Activated B cell treated with CpG ODN at 0.5 μM for 24 hours (primary cell): ENCODE measurements at regions not wholly inside any gene's neighbourhood (a gene's known extent, or its start where the extent isn't known, plus 50 kb on each side); places are given as distances from the start of the nearest gene placed in this dataset.

ENCODE experiments used
- ATAC-seq: fragments of 200-7000 bp; cut with Tn5 transposase; one replicate; pipeline ENCODE4 v1.10.0; 2021; ENCODE audit warnings: low read depth, mild to moderate bottlenecking, moderate library complexity
- CTCF ChIA-PET: fragments of 350-600 bp; sonication (Branson Sonifier 250); formaldehyde crosslinking; loops from one replicate; lab custom pipeline; 2021; ENCODE audit warnings: antibody characterized with exemption; lab: Charles Lee
- POLR2A ChIA-PET: fragments of 350-600 bp; sonication (Branson Sonifier 250); formaldehyde crosslinking; loops from one replicate; lab custom pipeline; 2021; ENCODE audit warnings: antibody characterized with exemption; lab: Charles Lee
- DNase-seq: peaks from one replicate; pipeline ENCODE4 v3.0.0; 2022
- H3K27ac Mint-ChIP-seq: one replicate; pipeline ENCODE4 v1.8.0; 2020; ENCODE audit warnings: mixed read lengths
- H3K27me3 Mint-ChIP-seq: one replicate; pipeline ENCODE4 v1.8.0; 2021; ENCODE audit warnings: mixed read lengths
- H3K36me3 Mint-ChIP-seq: one replicate; pipeline ENCODE4 v1.8.0; 2021; ENCODE audit warnings: low read depth, mixed read lengths
- H3K4me1 Mint-ChIP-seq: one replicate; pipeline ENCODE4 v1.8.0; 2021; ENCODE audit warnings: mixed read lengths
- H3K4me3 Mint-ChIP-seq: one replicate; pipeline ENCODE4 v1.8.0; 2020; ENCODE audit warnings: mild to moderate bottlenecking, mixed read lengths
- H3K9me3 Mint-ChIP-seq: one replicate; pipeline ENCODE4 v1.8.0; 2020; ENCODE audit warnings: mixed read lengths
- intact Hi-C: fragments of 100-400 bp; cut with micrococcal nuclease; formaldehyde crosslinking; loops from one replicate; pipeline ENCODE4 v1.15.1; 2024
- TF ChIP-seq, protein P1 (sequence below): fragments of 200-600 bp; IDR thresholded peaks from one replicate; pipeline ENCODE4 v1.8.0; 2022; ENCODE audit warnings: antibody characterized with exemption, mild to moderate bottlenecking

DNA sequence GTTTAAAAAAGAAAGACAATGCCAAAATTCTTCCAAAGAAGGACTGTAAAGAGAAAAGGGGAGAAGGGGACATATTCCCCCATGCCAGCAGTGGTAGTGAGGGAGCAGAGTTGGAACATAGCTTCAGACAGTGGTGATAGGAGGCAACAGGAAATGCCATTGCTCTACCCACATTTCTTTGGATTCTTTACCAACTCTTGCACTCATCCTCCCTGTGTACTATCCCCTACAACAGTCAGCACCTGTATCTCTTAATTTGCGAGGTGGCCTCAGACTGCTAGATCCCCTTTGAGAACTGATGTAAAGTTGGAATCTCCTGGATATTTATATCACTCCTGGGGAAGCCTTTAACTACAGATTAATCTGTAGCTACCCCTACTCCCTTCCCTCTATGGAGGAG lies 320.6 kb upstream of the PTGER4 start:
- Mint-ChIP-seq H3K36me3 (no peaks in the 10 kb centered on the region), H3K27me3 (no peaks in the 10 kb centered on the region), H3K4me3 (no peak overlapping the region), H3K4me1 (no peaks in the 10 kb centered on the region), H3K27ac (no peak overlapping the region), H3K9me3 (peaks cover 4% of the 10 kb centered on the region)
- POLR2A ChIA-PET = no interaction called here
- ATAC-seq = no peak
- TF ChIP-seq, protein P1, sequence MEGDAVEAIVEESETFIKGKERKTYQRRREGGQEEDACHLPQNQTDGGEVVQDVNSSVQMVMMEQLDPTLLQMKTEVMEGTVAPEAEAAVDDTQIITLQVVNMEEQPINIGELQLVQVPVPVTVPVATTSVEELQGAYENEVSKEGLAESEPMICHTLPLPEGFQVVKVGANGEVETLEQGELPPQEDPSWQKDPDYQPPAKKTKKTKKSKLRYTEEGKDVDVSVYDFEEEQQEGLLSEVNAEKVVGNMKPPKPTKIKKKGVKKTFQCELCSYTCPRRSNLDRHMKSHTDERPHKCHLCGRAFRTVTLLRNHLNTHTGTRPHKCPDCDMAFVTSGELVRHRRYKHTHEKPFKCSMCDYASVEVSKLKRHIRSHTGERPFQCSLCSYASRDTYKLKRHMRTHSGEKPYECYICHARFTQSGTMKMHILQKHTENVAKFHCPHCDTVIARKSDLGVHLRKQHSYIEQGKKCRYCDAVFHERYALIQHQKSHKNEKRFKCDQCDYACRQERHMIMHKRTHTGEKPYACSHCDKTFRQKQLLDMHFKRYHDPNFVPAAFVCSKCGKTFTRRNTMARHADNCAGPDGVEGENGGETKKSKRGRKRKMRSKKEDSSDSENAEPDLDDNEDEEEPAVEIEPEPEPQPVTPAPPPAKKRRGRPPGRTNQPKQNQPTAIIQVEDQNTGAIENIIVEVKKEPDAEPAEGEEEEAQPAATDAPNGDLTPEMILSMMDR = no peak
- no peak for DNase-seq
- CTCF ChIA-PET = no interaction called here
- intact Hi-C loops = loop anchor here (5.0 kb wide), 1 partner anchor 347 kb away; no protein-coding TSS in a partner anchor

DNA sequence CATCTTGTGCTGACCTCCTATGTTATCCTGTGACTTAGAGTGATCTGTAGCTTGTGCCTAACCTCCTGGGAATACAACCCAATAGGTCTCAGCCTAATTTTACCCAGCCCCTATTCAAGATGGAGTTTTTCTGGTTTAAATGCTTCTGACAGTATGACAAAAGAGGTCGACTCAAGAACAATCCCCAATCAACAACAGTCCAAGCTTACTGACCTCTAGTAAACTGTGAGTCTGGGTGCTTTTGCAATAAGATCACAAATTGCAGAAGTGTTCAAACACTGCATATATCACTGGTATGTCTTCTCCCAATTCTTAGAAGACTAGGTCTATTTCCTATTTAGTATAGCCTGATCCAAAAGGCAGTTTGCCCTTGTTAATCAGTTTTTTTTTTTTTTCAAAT lies 323.5 kb upstream of the PTGER4 start:
- Mint-ChIP-seq H3K27me3 (no peaks in the 10 kb centered on the region), H3K9me3 (no peaks in the 10 kb centered on the region), H3K4me1 (no peaks in the 10 kb centered on the region), H3K4me3 (no peak overlapping the region), H3K36me3 (no peaks in the 10 kb centered on the region), H3K27ac (no peak overlapping the region)
- no peak for ATAC-seq
- TF ChIP-seq, protein P1 = no peak
- ChIA-PET POLR2A (no interaction called here), CTCF (no interaction called here)
- intact Hi-C loops = loop anchor here (5.0 kb wide), 1 partner anchor 344 kb away; no protein-coding TSS in a partner anchor
- DNase-seq = no peak

DNA sequence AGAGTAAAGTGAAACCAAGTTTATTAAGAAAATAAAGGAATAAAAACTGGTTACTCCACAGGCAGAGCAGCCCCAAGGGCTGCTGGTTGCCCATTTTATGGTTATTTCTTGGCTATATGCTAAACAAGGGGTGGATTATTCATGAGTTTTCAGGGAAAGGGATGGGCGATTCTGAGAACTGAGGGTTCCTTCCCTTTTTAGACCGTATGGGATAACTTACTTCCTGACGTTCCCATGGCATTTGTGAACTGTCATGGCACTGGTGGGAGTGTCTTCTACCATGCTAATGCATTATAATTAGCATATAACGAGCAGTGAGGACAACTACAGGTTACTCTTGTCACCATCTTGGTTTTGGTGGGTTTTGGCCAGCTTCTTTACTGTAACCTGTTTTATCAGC lies 323.9 kb upstream of the PTGER4 start:
- intact Hi-C loops = loop anchor here (5.0 kb wide), 1 partner anchor 344 kb away; no protein-coding TSS in a partner anchor
- Mint-ChIP-seq H3K27me3 (no peaks in the 10 kb centered on the region), H3K36me3 (no peaks in the 10 kb centered on the region), H3K4me3 (no peak overlapping the region), H3K9me3 (peaks cover 2% of the 10 kb centered on the region), H3K4me1 (no peaks in the 10 kb centered on the region), H3K27ac (no peak overlapping the region)
- DNase-seq = no peak
- ChIA-PET CTCF (no interaction called here), POLR2A (no interaction called here)
- no peak for ATAC-seq
- TF ChIP-seq, protein P1 = no peak

DNA sequence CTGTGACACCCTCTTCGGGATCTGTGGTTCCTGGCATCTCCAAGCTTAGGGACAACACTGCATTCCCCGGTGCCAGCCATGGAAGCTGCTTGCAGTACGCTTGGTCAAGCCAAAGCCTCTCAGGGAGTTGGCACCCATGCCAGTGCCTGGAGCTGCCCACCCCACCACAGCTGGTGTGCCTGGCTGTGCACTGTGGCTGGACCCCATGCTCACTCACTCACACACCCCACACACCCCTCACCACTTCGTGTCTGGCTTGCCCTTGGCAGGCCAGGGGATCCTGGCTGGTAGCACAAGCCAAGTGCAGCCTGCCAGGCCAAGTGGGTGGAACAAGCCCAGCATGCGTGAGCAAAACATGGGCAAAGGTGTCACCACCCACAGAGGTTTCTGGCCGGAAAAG lies 324.5 kb upstream of the PTGER4 start:
- H3K27ac Mint-ChIP-seq = no peak overlapping the region
- intact Hi-C loops = loop anchor here (5.0 kb wide), 1 partner anchor 343 kb away; no protein-coding TSS in a partner anchor
- CTCF ChIA-PET = no interaction called here
- no peaks in the 10 kb centered on the region for H3K36me3 Mint-ChIP-seq
- H3K4me1 Mint-ChIP-seq = no peaks in the 10 kb centered on the region
- POLR2A ChIA-PET = no interaction called here
- peaks cover 7% of the 10 kb centered on the region for H3K9me3 Mint-ChIP-seq
- TF ChIP-seq, protein P1 = no peak
- no peak for DNase-seq
- H3K4me3 Mint-ChIP-seq = no peak overlapping the region
- no peaks in the 10 kb centered on the region for H3K27me3 Mint-ChIP-seq
- no peak for ATAC-seq

DNA sequence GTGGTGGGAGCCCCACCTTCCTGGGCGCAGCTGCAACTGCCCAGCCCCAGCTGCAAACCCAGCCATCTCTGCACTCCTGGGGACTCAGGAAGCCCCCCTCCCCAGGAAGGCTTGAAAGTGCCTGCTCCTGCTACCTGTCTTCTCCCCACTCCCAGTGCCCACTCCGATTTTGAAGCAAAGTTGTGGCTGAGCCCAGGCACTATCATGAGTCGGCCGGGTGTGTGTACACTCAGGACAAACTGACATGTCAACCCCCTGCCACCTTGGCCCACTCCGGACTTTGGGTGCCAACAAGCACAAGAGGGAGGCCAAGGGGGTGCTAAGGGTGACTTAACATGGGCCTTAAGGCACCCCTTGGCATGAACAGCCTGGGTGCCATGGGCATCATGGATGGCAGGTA lies 325.5 kb upstream of the PTGER4 start:
- POLR2A ChIA-PET = no interaction called here
- Mint-ChIP-seq H3K4me3 (no peak overlapping the region), H3K9me3 (peaks cover 16% of the 10 kb centered on the region), H3K36me3 (peaks cover 4% of the 10 kb centered on the region), H3K4me1 (no peaks in the 10 kb centered on the region), H3K27me3 (no peaks in the 10 kb centered on the region), H3K27ac (no peak overlapping the region)
- no peak for DNase-seq
- CTCF ChIA-PET = no interaction called here
- TF ChIP-seq, protein P1 = no peak
- ATAC-seq = no peak
- intact Hi-C loops = no loop called here
